ENCODE measurements at regions not wholly inside any gene's neighbourhood (a gene's known extent, or its start where the extent isn't known, plus 50 kb on each side); places are given as distances from the start of the nearest gene placed in this dataset.

GRCh38 chr5:84597904-84598303, 213.2 kb upstream of the EDIL3 start:
- no peaks in the 10 kb centered on the region for H3F3A ChIP-seq (ENCODE audit: insufficient read depth, low read length, poor library complexity, severe bottlenecking)
- H3K9me3 ChIP-seq (ENCODE audit: low read length) = no peaks in the 10 kb centered on the region
- H3K4me2 ChIP-seq (ENCODE audit: low read length) = no peak overlapping the region
- no peak overlapping the region for H3K9ac ChIP-seq (ENCODE audit: low read length)
- H3K27me3 ChIP-seq (ENCODE audit: insufficient read depth, low read depth, low read length) = no peaks in the 10 kb centered on the region
- no peak overlapping the region for H3K4me3 ChIP-seq (ENCODE audit: low read length)
- H3K27ac ChIP-seq (ENCODE audit: low read length) = no peak overlapping the region
- H2AFZ ChIP-seq (ENCODE audit: low read depth, low read length) = no peak overlapping the region
- no peaks in the 10 kb centered on the region for H3K9me2 ChIP-seq (ENCODE audit: insufficient read depth, low read length)
- H3K36me3 ChIP-seq (ENCODE audit: insufficient read depth, low read length) = no peaks in the 10 kb centered on the region
- H4K20me1 ChIP-seq (ENCODE audit: insufficient read depth) = no peaks in the 10 kb centered on the region
- no peak for TF ChIP-seq REST (IDR thresholded peaks at IDR 0.05; ENCODE audit: borderline replicate concordance)
- TF ChIP-seq EP300 (conservative IDR thresholded peaks at IDR 0.05; ENCODE audit: poor library complexity, severe bottlenecking) = no peak
- no peak for TF ChIP-seq POLR2AphosphoS5 (IDR thresholded peaks at IDR 0.05)
- H3K79me2 ChIP-seq (replicated peaks; ENCODE audit: insufficient read depth, low read length) = no peaks in the 10 kb centered on the region

DNA sequence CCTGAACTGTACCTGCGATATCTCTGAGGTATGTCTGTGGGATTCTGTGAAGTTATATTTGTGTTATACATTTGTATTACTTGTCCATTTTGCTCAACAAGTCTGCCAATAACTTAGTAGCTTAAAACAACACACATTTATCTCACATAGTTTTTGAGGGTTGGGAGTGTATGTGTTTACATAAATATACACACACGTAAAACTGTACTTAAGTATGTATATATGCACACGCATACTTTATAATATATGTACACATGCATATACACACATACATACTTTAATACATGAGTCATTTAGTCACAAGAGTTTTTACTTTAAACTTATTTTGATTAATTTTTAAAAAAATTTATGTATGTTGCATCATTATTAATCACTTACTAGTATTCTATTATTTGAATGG, 205.9 kb upstream of the EDIL3 start:
- TF ChIP-seq MXI1 (conservative IDR thresholded peaks at IDR 0.05; ENCODE audit: poor library complexity, severe bottlenecking) (no peak), SMC3 (conservative IDR thresholded peaks at IDR 0.05; ENCODE audit: poor library complexity) (no peak), TAF1 (IDR thresholded peaks at IDR 0.05; ENCODE audit: low read depth) (no peak), REST (IDR thresholded peaks at IDR 0.05; ENCODE audit: borderline replicate concordance) (no peak), CTCF (IDR thresholded peaks at IDR 0.05; ENCODE audit: poor library complexity, severe bottlenecking) (no peak)
- Histone ChIP-seq H2AFZ (ENCODE audit: low read depth, low read length) (no peak overlapping the region), H3K36me3 (ENCODE audit: insufficient read depth, low read length) (no peaks in the 10 kb centered on the region), H3K4me3 (ENCODE audit: low read length) (no peak overlapping the region), H3F3A (ENCODE audit: insufficient read depth, low read length, poor library complexity, severe bottlenecking) (no peaks in the 10 kb centered on the region), H3K4me2 (ENCODE audit: low read length) (no peak overlapping the region), H3K27me3 (ENCODE audit: insufficient read depth, low read depth, low read length) (no peaks in the 10 kb centered on the region), H3K79me2 (replicated peaks; ENCODE audit: insufficient read depth, low read length) (no peaks in the 10 kb centered on the region), H3K9ac (ENCODE audit: low read length) (no peak overlapping the region), H3K27ac (ENCODE audit: low read length) (no peak overlapping the region), H3K9me3 (ENCODE audit: low read length) (no peaks in the 10 kb centered on the region), H3K9me2 (ENCODE audit: insufficient read depth, low read length) (no peaks in the 10 kb centered on the region), H4K20me1 (ENCODE audit: insufficient read depth) (no peaks in the 10 kb centered on the region)

Data from neural cell (in vitro differentiated cells).